ENCODE measurements at regions not wholly inside any gene's neighbourhood (a gene's known extent, or its start where the extent isn't known, plus 50 kb on each side); places are given as distances from the start of the nearest gene placed in this dataset.

GRCh38 chr10:120266022-120266421 is 191.0 kb upstream of the PLPP4 start:
- DNase-seq = no peak
- Histone ChIP-seq H3K27ac (ENCODE audit: insufficient read depth, low read length, poor library complexity, severe bottlenecking) (no peak overlapping the region), H3K27me3 (replicated peaks; ENCODE audit: control insufficient read depth, insufficient read depth, low read length, poor library complexity, severe bottlenecking) (no peaks in the 10 kb centered on the region), H3K36me3 (ENCODE audit: control insufficient read depth, insufficient read depth, low read length) (no peaks in the 10 kb centered on the region), H3K4me3 (ENCODE audit: insufficient read depth, low read depth, low read length, poor library complexity, severe bottlenecking) (no peak overlapping the region), H3K4me1 (ENCODE audit: control insufficient read depth, insufficient read depth, low read length, poor library complexity, severe bottlenecking) (no peaks in the 10 kb centered on the region), H3K9me3 (ENCODE audit: control insufficient read depth, low read length) (no peaks in the 10 kb centered on the region)

DNA sequence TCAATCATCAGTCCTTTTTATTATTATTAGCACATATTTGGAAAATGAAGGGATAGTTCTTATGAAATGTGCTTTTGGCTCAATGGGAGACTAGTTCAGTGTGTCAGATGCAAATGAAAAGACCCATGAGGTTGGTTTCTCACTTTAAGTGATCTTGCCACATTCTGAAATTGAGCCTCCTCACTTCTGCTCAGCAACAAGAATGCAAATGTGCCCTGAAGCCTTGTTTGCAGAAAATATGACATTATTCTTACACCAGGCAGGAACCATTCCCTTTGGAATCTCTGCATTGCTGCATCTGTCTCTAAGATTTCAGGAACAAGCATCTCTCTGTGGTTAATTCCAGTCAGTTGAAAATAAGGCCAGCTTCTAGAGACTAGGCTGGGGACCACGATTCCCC is 186.1 kb upstream of the PLPP4 start:
- no peak overlapping the region for H3K4me3 ChIP-seq (ENCODE audit: insufficient read depth, low read depth, low read length, poor library complexity, severe bottlenecking)
- no peaks in the 10 kb centered on the region for H3K36me3 ChIP-seq (ENCODE audit: control insufficient read depth, insufficient read depth, low read length)

DNA sequence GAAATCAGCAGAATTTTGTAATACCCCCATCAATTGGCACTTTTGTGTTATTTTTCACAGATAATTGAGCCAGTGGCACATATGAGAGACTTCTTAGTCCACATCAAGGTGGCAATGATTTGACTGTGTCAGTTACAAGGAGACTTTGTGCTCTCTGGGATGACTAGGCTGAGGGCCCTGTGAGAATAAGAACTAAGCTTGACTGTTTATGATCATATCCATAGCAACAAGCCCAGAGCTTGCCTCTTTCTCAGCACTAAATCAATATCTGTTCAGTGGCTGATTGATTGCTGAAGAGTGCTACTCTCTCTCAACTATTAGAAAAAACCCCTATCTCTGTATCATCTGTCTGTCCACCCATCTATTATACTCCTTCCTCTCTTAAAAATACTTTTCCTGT is 185.3 kb upstream of the PLPP4 start:
- H3K27me3 ChIP-seq (replicated peaks; ENCODE audit: control insufficient read depth, insufficient read depth, low read length, poor library complexity, severe bottlenecking) = no peaks in the 10 kb centered on the region
- no peak for DNase-seq
- H3K4me1 ChIP-seq (ENCODE audit: control insufficient read depth, insufficient read depth, low read length, poor library complexity, severe bottlenecking) = no peaks in the 10 kb centered on the region
- no peak overlapping the region for H3K4me3 ChIP-seq (ENCODE audit: insufficient read depth, low read depth, low read length, poor library complexity, severe bottlenecking)
- H3K9me3 ChIP-seq (ENCODE audit: control insufficient read depth, low read length) = no peaks in the 10 kb centered on the region
- no peak overlapping the region for H3K27ac ChIP-seq (ENCODE audit: insufficient read depth, low read length, poor library complexity, severe bottlenecking)
- H3K36me3 ChIP-seq (ENCODE audit: control insufficient read depth, insufficient read depth, low read length) = no peaks in the 10 kb centered on the region

More for the DNA sequence above, 186.1 kb upstream of the PLPP4 start:
- no peaks in the 10 kb centered on the region for H3K9me3 ChIP-seq (ENCODE audit: control insufficient read depth, low read length)
- DNase-seq = no peak
- no peaks in the 10 kb centered on the region for H3K27me3 ChIP-seq (replicated peaks; ENCODE audit: control insufficient read depth, insufficient read depth, low read length, poor library complexity, severe bottlenecking)
- no peaks in the 10 kb centered on the region for H3K4me1 ChIP-seq (ENCODE audit: control insufficient read depth, insufficient read depth, low read length, poor library complexity, severe bottlenecking)
- no peak overlapping the region for H3K27ac ChIP-seq (ENCODE audit: insufficient read depth, low read length, poor library complexity, severe bottlenecking)

DNA sequence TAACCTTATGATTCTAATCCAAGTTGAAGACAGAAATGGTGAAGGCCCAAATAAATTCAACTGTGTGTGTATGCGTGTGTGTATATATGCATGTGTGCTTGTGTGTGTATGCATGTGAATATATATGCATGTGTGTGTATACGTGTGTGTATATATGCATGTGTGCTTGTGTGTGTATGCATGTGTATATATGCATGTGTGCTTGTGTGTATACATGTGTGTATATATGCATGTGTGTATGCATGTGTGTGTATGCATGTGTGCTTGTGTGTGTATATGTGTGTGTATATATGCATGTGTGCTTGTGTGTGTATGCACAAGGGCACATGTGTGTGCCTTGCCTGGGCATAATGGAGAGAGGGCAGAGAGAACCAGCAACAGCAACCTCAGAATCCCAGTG is 184.7 kb upstream of the PLPP4 start:
- Histone ChIP-seq H3K27ac (ENCODE audit: insufficient read depth, low read length, poor library complexity, severe bottlenecking) (no peak overlapping the region), H3K4me3 (ENCODE audit: insufficient read depth, low read depth, low read length, poor library complexity, severe bottlenecking) (no peak overlapping the region), H3K36me3 (ENCODE audit: control insufficient read depth, insufficient read depth, low read length) (no peaks in the 10 kb centered on the region), H3K27me3 (replicated peaks; ENCODE audit: control insufficient read depth, insufficient read depth, low read length, poor library complexity, severe bottlenecking) (no peaks in the 10 kb centered on the region), H3K4me1 (ENCODE audit: control insufficient read depth, insufficient read depth, low read length, poor library complexity, severe bottlenecking) (no peaks in the 10 kb centered on the region), H3K9me3 (ENCODE audit: control insufficient read depth, low read length) (no peaks in the 10 kb centered on the region)
- DNase-seq = no peak

DNA sequence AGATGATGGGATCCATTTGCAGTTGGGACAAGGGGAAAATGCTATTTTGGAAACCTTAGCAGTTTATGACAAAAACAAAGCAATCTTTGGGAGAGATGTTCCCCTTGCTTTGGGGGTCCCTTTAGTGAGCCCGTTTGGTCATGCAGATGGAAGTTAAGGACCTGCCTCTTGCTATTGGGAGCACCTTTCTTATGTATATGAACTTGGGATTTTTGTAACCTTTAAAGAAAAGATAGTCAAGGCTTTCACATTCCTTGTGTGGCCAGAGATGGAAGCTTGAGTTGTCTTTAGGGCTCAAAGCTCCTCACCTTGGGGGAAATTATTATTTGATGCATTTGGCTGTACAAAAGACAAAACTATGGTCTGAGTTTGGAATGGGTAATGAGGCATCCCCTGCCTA is 179.0 kb upstream of the PLPP4 start:
- no peaks in the 10 kb centered on the region for H3K27me3 ChIP-seq (replicated peaks; ENCODE audit: control insufficient read depth, insufficient read depth, low read length, poor library complexity, severe bottlenecking)
- H3K27ac ChIP-seq (ENCODE audit: insufficient read depth, low read length, poor library complexity, severe bottlenecking) = no peak overlapping the region
- DNase-seq = no peak
- H3K4me3 ChIP-seq (ENCODE audit: insufficient read depth, low read depth, low read length, poor library complexity, severe bottlenecking) = no peak overlapping the region
- H3K9me3 ChIP-seq (ENCODE audit: control insufficient read depth, low read length) = no peaks in the 10 kb centered on the region
- H3K4me1 ChIP-seq (ENCODE audit: control insufficient read depth, insufficient read depth, low read length, poor library complexity, severe bottlenecking) = no peaks in the 10 kb centered on the region
- H3K36me3 ChIP-seq (ENCODE audit: control insufficient read depth, insufficient read depth, low read length) = no peaks in the 10 kb centered on the region

- Histone ChIP-seq H3K9me3 (ENCODE audit: control insufficient read depth, low read length) (no peaks in the 10 kb centered on the region), H3K36me3 (ENCODE audit: control insufficient read depth, insufficient read depth, low read length) (no peaks in the 10 kb centered on the region), H3K27me3 (replicated peaks; ENCODE audit: control insufficient read depth, insufficient read depth, low read length, poor library complexity, severe bottlenecking) (no peaks in the 10 kb centered on the region), H3K27ac (ENCODE audit: insufficient read depth, low read length, poor library complexity, severe bottlenecking) (no peak overlapping the region), H3K4me1 (ENCODE audit: control insufficient read depth, insufficient read depth, low read length, poor library complexity, severe bottlenecking) (no peaks in the 10 kb centered on the region), H3K4me3 (ENCODE audit: insufficient read depth, low read depth, low read length, poor library complexity, severe bottlenecking) (no peak overlapping the region)
- DNase-seq = no peak
These were observed 177.8 kb upstream of the PLPP4 start for GRCh38 chr10:120279196-120279595.

GRCh38 chr10:120282421-120282820 is 174.6 kb upstream of the PLPP4 start:
- Histone ChIP-seq H3K27me3 (replicated peaks; ENCODE audit: control insufficient read depth, insufficient read depth, low read length, poor library complexity, severe bottlenecking) (no peaks in the 10 kb centered on the region), H3K27ac (ENCODE audit: insufficient read depth, low read length, poor library complexity, severe bottlenecking) (no peak overlapping the region)

GRCh38 chr10:120282846-120283492 is 174.1 kb upstream of the PLPP4 start:
- no peaks in the 10 kb centered on the region for H3K36me3 ChIP-seq (ENCODE audit: control insufficient read depth, insufficient read depth, low read length)
- H3K9me3 ChIP-seq (ENCODE audit: control insufficient read depth, low read length) = no peaks in the 10 kb centered on the region
- no peak overlapping the region for H3K4me3 ChIP-seq (ENCODE audit: insufficient read depth, low read depth, low read length, poor library complexity, severe bottlenecking)
- H3K4me1 ChIP-seq (ENCODE audit: control insufficient read depth, insufficient read depth, low read length, poor library complexity, severe bottlenecking) = no peaks in the 10 kb centered on the region
- DNase-seq = no peak
- H3K27ac ChIP-seq (ENCODE audit: insufficient read depth, low read length, poor library complexity, severe bottlenecking) = no peak overlapping the region
- no peaks in the 10 kb centered on the region for H3K27me3 ChIP-seq (replicated peaks; ENCODE audit: control insufficient read depth, insufficient read depth, low read length, poor library complexity, severe bottlenecking)

More at GRCh38 chr10:120282421-120282820, 174.6 kb upstream of the PLPP4 start:
- no peak overlapping the region for H3K4me3 ChIP-seq (ENCODE audit: insufficient read depth, low read depth, low read length, poor library complexity, severe bottlenecking)
- no peak for DNase-seq
- no peaks in the 10 kb centered on the region for H3K9me3 ChIP-seq (ENCODE audit: control insufficient read depth, low read length)
- H3K36me3 ChIP-seq (ENCODE audit: control insufficient read depth, insufficient read depth, low read length) = no peaks in the 10 kb centered on the region
- no peaks in the 10 kb centered on the region for H3K4me1 ChIP-seq (ENCODE audit: control insufficient read depth, insufficient read depth, low read length, poor library complexity, severe bottlenecking)

DNA sequence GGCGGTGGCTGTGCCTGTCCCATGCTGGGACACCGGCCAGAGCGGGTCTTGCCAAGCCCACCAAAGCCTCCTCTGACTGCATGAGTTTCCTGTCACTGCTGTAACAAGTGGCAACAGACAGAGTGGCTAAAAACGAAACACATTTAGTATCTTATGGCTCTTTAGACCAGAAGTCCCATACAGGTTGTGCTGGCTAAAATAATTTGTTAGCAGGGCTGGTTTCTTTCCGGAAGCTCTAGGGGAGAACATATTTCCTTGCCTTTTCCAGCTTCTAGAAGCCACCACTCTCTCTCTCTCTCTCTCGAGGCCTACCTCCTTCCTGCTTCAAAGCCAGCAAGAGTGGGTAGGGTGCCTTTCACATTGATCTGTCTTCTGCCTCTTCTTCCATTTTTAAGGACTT is 171.6 kb upstream of the PLPP4 start:
- H3K4me1 ChIP-seq (ENCODE audit: control insufficient read depth, insufficient read depth, low read length, poor library complexity, severe bottlenecking) = no peaks in the 10 kb centered on the region
- no peaks in the 10 kb centered on the region for H3K27me3 ChIP-seq (replicated peaks; ENCODE audit: control insufficient read depth, insufficient read depth, low read length, poor library complexity, severe bottlenecking)
- H3K9me3 ChIP-seq (ENCODE audit: control insufficient read depth, low read length) = no peaks in the 10 kb centered on the region
- H3K36me3 ChIP-seq (ENCODE audit: control insufficient read depth, insufficient read depth, low read length) = no peaks in the 10 kb centered on the region
- no peak for DNase-seq
- no peak overlapping the region for H3K27ac ChIP-seq (ENCODE audit: insufficient read depth, low read length, poor library complexity, severe bottlenecking)
- no peak overlapping the region for H3K4me3 ChIP-seq (ENCODE audit: insufficient read depth, low read depth, low read length, poor library complexity, severe bottlenecking)

GRCh38 chr10:120286280-120286679 is 170.7 kb upstream of the PLPP4 start:
- Histone ChIP-seq H3K27ac (ENCODE audit: insufficient read depth, low read length, poor library complexity, severe bottlenecking) (no peak overlapping the region), H3K36me3 (ENCODE audit: control insufficient read depth, insufficient read depth, low read length) (no peaks in the 10 kb centered on the region), H3K27me3 (replicated peaks; ENCODE audit: control insufficient read depth, insufficient read depth, low read length, poor library complexity, severe bottlenecking) (no peaks in the 10 kb centered on the region), H3K4me1 (ENCODE audit: control insufficient read depth, insufficient read depth, low read length, poor library complexity, severe bottlenecking) (no peaks in the 10 kb centered on the region), H3K4me3 (ENCODE audit: insufficient read depth, low read depth, low read length, poor library complexity, severe bottlenecking) (no peak overlapping the region), H3K9me3 (ENCODE audit: control insufficient read depth, low read length) (no peaks in the 10 kb centered on the region)
- no peak for DNase-seq

Measured in effector memory CD4-positive, alpha-beta T cell (primary cell).